ENCODE measurements at regions not wholly inside any gene's neighbourhood (a gene's known extent, or its start where the extent isn't known, plus 50 kb on each side); places are given as distances from the start of the nearest gene placed in this dataset.

DNA sequence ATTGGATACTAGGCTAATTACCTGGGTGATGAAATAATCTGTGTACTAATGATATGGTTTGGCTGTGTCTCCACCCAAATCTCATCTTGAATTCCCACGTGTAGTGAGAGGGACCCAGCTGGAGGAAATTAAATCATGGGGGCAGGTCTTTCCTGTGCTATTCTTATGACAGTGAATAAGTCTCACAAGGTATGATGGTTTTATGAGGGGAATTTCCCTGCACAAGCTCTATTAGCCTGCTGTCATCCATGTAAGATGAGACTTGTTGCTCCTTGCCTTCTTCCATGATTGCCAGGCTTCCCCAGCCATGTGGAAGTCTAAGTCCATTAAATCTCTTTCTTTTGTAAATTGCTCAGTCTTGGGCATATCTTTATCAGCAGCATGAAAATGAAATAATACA is 394.1 kb upstream of the SYT4 start:
- WGBS, result 74% methylated on average over 1 of the region's 1 CpG
- Histone ChIP-seq H3K9ac (ENCODE audit: low read depth, low read length) (no peak overlapping the region), H3K27ac (ENCODE audit: low read depth, low read length) (no peak overlapping the region), H3K36me3 (ENCODE audit: insufficient read depth, low read length) (no peaks in the 10 kb centered on the region), H3K27me3 (ENCODE audit: insufficient read depth, low read length) (no peaks in the 10 kb centered on the region), H3K4me1 (ENCODE audit: insufficient read depth, low read length) (no peaks in the 10 kb centered on the region), H3K9me3 (ENCODE audit: insufficient read depth, low read depth, low read length) (no peaks in the 10 kb centered on the region), H3K4me3 (ENCODE audit: low read length) (no peak overlapping the region)

- Histone ChIP-seq H3K27ac (ENCODE audit: low read depth, low read length) (no peak overlapping the region), H3K9ac (ENCODE audit: low read depth, low read length) (no peak overlapping the region), H3K4me1 (ENCODE audit: insufficient read depth, low read length) (peaks cover 12% of the 10 kb centered on the region; the same call in 1 of the 2 replicates), H3K36me3 (ENCODE audit: insufficient read depth, low read length) (no peaks in the 10 kb centered on the region), H3K9me3 (ENCODE audit: insufficient read depth, low read depth, low read length) (no peaks in the 10 kb centered on the region), H3K4me3 (ENCODE audit: low read length) (no peak overlapping the region), H3K27me3 (ENCODE audit: insufficient read depth, low read length) (no peaks in the 10 kb centered on the region)
- 88% methylated on average over 2 of the region's 2 CpGs for WGBS
Observed at GRCh38 chr18:43680096-43680495, 402.8 kb upstream of the SYT4 start.

DNA sequence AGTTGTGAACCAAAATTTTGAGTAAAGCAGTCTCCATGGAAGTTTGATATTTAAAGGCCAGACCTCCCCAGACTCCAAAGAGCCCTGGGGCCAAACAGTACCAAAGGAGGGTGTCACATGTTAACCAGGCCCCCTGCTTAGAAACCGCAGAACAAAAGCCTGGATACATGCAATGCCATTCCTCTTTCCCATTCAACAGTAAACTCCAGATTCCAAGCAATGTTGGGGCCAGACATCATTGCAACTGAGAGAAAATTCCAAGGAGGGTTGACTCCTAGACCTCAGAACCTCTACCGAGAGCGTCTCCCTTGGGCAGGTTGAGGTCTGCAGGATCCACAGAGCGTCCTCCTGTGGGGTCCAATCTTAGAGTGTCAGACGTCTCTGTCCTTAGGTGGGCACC is 404.4 kb upstream of the SYT4 start:
- H3K9ac ChIP-seq (ENCODE audit: low read depth, low read length), result no peak overlapping the region
- no peak overlapping the region for H3K27ac ChIP-seq (ENCODE audit: low read depth, low read length)
- WGBS, result 86% methylated on average over 5 of the region's 5 CpGs
- no peaks in the 10 kb centered on the region for H3K36me3 ChIP-seq (ENCODE audit: insufficient read depth, low read length)
- H3K4me3 ChIP-seq (ENCODE audit: low read length), result no peak overlapping the region
- no peaks in the 10 kb centered on the region for H3K9me3 ChIP-seq (ENCODE audit: insufficient read depth, low read depth, low read length)
- H3K4me1 ChIP-seq (ENCODE audit: insufficient read depth, low read length), result peaks cover 12% of the 10 kb centered on the region; the same call in 1 of the 2 replicates
- no peaks in the 10 kb centered on the region for H3K27me3 ChIP-seq (ENCODE audit: insufficient read depth, low read length)

- 91% methylated on average over 7 of the region's 7 CpGs for WGBS
Observed at GRCh38 chr18:43682196-43682595, 404.9 kb upstream of the SYT4 start.

DNA sequence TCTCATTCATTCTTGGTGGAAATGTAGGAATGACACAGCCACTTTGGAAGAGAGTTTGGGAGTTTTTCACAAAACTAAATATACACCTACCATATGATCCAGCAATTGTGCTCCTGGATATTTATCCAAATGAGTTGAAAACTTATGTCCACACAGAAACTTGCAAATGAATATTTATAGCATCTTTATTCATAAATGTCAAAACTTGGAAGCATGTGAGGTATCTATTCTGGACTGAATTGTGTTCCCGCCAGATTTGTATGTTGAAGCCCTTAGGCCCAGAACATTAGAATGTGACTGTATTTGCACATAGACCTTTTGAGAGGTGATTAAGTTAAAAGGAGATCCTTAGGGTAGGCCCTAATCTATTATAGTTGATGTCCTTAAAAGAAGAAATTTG is 409.4 kb upstream of the SYT4 start:
- Histone ChIP-seq H3K27ac (ENCODE audit: low read depth, low read length) (no peak overlapping the region), H3K9me3 (ENCODE audit: insufficient read depth, low read depth, low read length) (peaks cover 7% of the 10 kb centered on the region), H3K9ac (ENCODE audit: low read depth, low read length) (no peak overlapping the region), H3K36me3 (ENCODE audit: insufficient read depth, low read length) (no peaks in the 10 kb centered on the region), H3K4me1 (ENCODE audit: insufficient read depth, low read length) (0 out of 2 replicates have a peak, but pooled peaks cover 8% of the 10 kb centered on the region), H3K4me3 (ENCODE audit: low read length) (no peak overlapping the region), H3K27me3 (ENCODE audit: insufficient read depth, low read length) (no peaks in the 10 kb centered on the region)
- 97% methylated on average over 1 of the region's 1 CpG for WGBS

More at GRCh38 chr18:43682196-43682595, 404.9 kb upstream of the SYT4 start:
- Histone ChIP-seq H3K4me3 (ENCODE audit: low read length) (no peak overlapping the region), H3K4me1 (ENCODE audit: insufficient read depth, low read length) (peaks cover 12% of the 10 kb centered on the region; the same call in 1 of the 2 replicates), H3K9me3 (ENCODE audit: insufficient read depth, low read depth, low read length) (no peaks in the 10 kb centered on the region), H3K36me3 (ENCODE audit: insufficient read depth, low read length) (no peaks in the 10 kb centered on the region), H3K27ac (ENCODE audit: low read depth, low read length) (no peak overlapping the region), H3K27me3 (ENCODE audit: insufficient read depth, low read length) (no peaks in the 10 kb centered on the region), H3K9ac (ENCODE audit: low read depth, low read length) (no peak overlapping the region)

DNA sequence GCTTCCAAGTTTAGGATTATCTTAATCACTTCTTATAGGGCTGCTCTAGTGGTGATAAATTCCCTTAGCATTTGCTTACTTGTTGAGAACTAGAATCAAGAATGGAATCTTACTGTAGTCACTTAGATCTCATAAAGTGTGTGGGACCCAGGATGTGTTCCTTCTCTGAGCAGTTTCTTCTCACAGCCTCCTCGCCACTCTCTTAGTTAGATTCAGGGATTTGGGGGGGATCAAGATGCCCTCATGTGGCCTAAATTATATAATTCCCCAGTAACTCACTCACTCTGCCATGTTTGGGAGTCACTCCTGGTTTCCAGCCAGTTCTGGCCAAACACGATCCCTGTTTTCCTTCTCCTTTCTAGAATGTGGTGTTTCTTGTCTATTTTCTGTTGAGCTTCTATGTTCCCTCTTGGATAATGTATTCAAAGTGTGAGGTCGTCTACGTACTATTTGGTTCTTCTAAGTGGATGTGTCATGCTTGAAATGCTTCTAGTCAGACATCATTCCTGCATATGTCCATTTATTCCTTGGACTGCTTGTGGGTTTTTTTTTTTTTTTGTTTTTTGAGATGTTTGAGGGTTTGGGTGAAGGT is 414.9 kb upstream of the SYT4 start:
- Histone ChIP-seq H3K4me3 (ENCODE audit: low read length) (no peak overlapping the region), H3K27ac (ENCODE audit: low read depth, low read length) (no peak overlapping the region), H3K9me3 (ENCODE audit: insufficient read depth, low read depth, low read length) (peaks cover 7% of the 10 kb centered on the region), H3K27me3 (ENCODE audit: insufficient read depth, low read length) (no peaks in the 10 kb centered on the region), H3K36me3 (ENCODE audit: insufficient read depth, low read length) (no peaks in the 10 kb centered on the region), H3K9ac (ENCODE audit: low read depth, low read length) (no peak overlapping the region), H3K4me1 (ENCODE audit: insufficient read depth, low read length) (no peaks in the 10 kb centered on the region)
- WGBS, result 92% methylated on average over 4 of the region's 4 CpGs

- H3K27me3 ChIP-seq (ENCODE audit: insufficient read depth, low read length), result no peaks in the 10 kb centered on the region
- 92% methylated on average over 2 of the region's 2 CpGs for WGBS
- no peaks in the 10 kb centered on the region for H3K36me3 ChIP-seq (ENCODE audit: insufficient read depth, low read length)
- H3K27ac ChIP-seq (ENCODE audit: low read depth, low read length), result no peak overlapping the region
- no peak overlapping the region for H3K4me3 ChIP-seq (ENCODE audit: low read length)
- no peaks in the 10 kb centered on the region for H3K9me3 ChIP-seq (ENCODE audit: insufficient read depth, low read depth, low read length)
- no peak overlapping the region for H3K9ac ChIP-seq (ENCODE audit: low read depth, low read length)
- H3K4me1 ChIP-seq (ENCODE audit: insufficient read depth, low read length), result peaks cover 30% of the 10 kb centered on the region
Observed at GRCh38 chr18:43702399-43702798, 425.1 kb upstream of the SYT4 start.

DNA sequence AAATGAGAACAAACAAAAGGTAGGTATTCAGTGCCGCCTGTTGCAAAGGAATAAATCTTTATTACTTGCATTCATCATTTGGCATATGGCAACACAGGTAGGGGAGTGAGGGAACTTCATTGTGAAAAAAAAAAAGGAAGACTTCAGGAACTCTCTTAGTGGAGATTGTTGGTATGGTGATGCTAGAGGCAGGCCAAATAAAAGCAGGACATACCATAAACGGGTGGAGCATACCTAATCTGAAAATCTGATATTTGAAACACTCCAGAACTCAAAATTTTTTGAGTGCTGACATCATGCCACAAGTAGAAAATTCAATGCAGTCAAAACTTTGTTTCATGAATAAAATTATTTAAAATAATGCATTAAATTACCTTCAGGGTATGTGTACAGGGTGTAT is 425.8 kb upstream of the SYT4 start:
- 93% methylated on average over 2 of the region's 2 CpGs for WGBS
- no peaks in the 10 kb centered on the region for H3K27me3 ChIP-seq (ENCODE audit: insufficient read depth, low read length)
- peaks cover 30% of the 10 kb centered on the region for H3K4me1 ChIP-seq (ENCODE audit: insufficient read depth, low read length)

GRCh38 chr18:43705850-43706249 is 428.6 kb upstream of the SYT4 start:
- H3K27me3 ChIP-seq (ENCODE audit: insufficient read depth, low read length), result no peaks in the 10 kb centered on the region
- H3K36me3 ChIP-seq (ENCODE audit: insufficient read depth, low read length), result no peaks in the 10 kb centered on the region
- WGBS, result 55% methylated on average over 3 of the region's 4 CpGs
- H3K4me3 ChIP-seq (ENCODE audit: low read length), result no peak overlapping the region
- no peaks in the 10 kb centered on the region for H3K9me3 ChIP-seq (ENCODE audit: insufficient read depth, low read depth, low read length)
- peaks cover 44% of the 10 kb centered on the region for H3K4me1 ChIP-seq (ENCODE audit: insufficient read depth, low read length)
- H3K9ac ChIP-seq (ENCODE audit: low read depth, low read length), result no peak overlapping the region
- no peak overlapping the region for H3K27ac ChIP-seq (ENCODE audit: low read depth, low read length)

More for the DNA sequence above, 425.8 kb upstream of the SYT4 start:
- Histone ChIP-seq H3K27ac (ENCODE audit: low read depth, low read length) (no peak overlapping the region), H3K9ac (ENCODE audit: low read depth, low read length) (no peak overlapping the region), H3K36me3 (ENCODE audit: insufficient read depth, low read length) (no peaks in the 10 kb centered on the region), H3K4me3 (ENCODE audit: low read length) (no peak overlapping the region), H3K9me3 (ENCODE audit: insufficient read depth, low read depth, low read length) (no peaks in the 10 kb centered on the region)

DNA sequence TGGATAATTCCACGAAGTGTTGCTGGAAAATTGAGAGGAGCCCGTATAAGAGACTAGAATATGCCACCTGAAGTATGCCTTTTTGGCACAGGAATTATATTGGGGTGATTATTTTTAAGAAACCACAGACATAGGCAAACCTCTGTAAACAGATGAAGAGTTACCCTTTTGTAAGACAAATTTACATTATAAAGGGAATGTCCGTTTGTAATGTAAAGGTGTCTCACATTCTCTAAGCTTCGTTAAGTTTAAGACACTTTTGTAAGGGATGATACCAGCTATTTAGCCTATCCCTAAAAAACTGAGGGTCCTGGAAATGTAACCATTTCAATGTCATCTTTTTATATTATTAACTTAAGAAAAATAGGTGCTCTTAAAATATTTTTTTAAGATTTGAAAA is 432.8 kb upstream of the SYT4 start:
- 89% methylated on average over 2 of the region's 4 CpGs for WGBS
- no peak overlapping the region for H3K4me3 ChIP-seq (ENCODE audit: low read length)

DNA sequence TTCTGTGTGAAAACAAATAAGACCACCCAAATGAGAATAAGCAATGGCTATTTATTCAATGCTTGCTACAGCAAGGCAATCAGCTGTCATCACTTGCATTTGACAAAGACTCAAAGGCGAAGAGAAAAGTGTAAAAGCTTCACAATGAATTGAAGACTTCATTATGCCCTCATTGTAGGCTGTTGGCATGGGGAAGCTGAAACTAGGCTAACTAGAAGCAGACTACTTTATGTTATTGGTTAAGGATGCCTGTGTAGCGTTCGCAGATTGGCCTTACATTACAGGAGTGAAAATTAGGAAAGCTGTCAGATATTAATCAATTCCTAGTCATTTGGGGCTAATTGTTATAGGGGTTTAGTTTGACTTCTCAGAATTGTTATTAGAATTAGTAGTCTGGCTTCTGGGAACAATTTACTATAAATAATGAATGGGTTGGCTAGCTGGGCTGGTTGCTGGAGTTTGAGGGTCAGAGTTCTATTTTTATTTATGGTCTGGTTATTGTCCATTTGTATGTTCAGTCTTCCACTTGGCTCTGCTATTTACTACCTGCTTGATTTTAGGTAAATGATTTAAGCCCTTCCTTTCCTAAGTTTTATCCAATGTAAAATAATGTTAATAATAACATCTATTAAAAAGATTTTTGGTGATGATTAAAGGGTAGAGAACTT is 437.2 kb upstream of the SYT4 start:
- Histone ChIP-seq H3K4me1 (ENCODE audit: insufficient read depth, low read length) (peaks cover 12% of the 10 kb centered on the region), H3K9me3 (ENCODE audit: insufficient read depth, low read depth, low read length) (no peaks in the 10 kb centered on the region), H3K4me3 (ENCODE audit: low read length) (no peak overlapping the region), H3K27me3 (ENCODE audit: insufficient read depth, low read length) (no peaks in the 10 kb centered on the region), H3K36me3 (ENCODE audit: insufficient read depth, low read length) (no peaks in the 10 kb centered on the region), H3K9ac (ENCODE audit: low read depth, low read length) (no peak overlapping the region), H3K27ac (ENCODE audit: low read depth, low read length) (no peak overlapping the region)
- WGBS, result 92% methylated on average over 3 of the region's 3 CpGs

More for the DNA sequence above, 432.8 kb upstream of the SYT4 start:
- Histone ChIP-seq H3K4me1 (ENCODE audit: insufficient read depth, low read length) (peaks cover 27% of the 10 kb centered on the region), H3K27ac (ENCODE audit: low read depth, low read length) (no peak overlapping the region), H3K36me3 (ENCODE audit: insufficient read depth, low read length) (no peaks in the 10 kb centered on the region), H3K27me3 (ENCODE audit: insufficient read depth, low read length) (no peaks in the 10 kb centered on the region), H3K9me3 (ENCODE audit: insufficient read depth, low read depth, low read length) (no peaks in the 10 kb centered on the region), H3K9ac (ENCODE audit: low read depth, low read length) (no peak overlapping the region)

All from HUES64 (cell line).